Right cardiac atrium (tissue), 5 donors: ENCODE measurements at regions not wholly inside any gene's neighbourhood (a gene's known extent, or its start where the extent isn't known, plus 50 kb on each side); places are given as distances from the start of the nearest gene placed in this dataset.

Experiments
- ATAC-seq, 2 donors: fragments of 200-7000 bp; cut with Tn5 transposase; one replicate each; pipeline versions ENCODE4 v1.8.0 to v1.9.1; 2020; ENCODE audit warnings: moderate library complexity in 2 of 2, mild to moderate bottlenecking in 1 of 2
- DNase-seq, 3 donors: peaks; one replicate each; pipeline ENCODE4 v3.0.0-alpha.2; 2020
- H3K27ac ChIP-seq: one replicate; pipeline ENCODE4 v1.5.1; 2013; ENCODE audit warnings: mild to moderate bottlenecking, low read length, control low read depth, moderate library complexity
- H3K27me3 ChIP-seq: one replicate; pipeline ENCODE4 v1.6.1; 2013; ENCODE audit not compliant: control insufficient read depth, insufficient read depth
- H3K4me1 ChIP-seq: one replicate; pipeline ENCODE4 v1.6.1; 2013; ENCODE audit warnings: low read length; ENCODE audit not compliant: control insufficient read depth, insufficient read depth
- H3K4me3 ChIP-seq: one replicate; pipeline ENCODE4 v1.5.1; 2013; ENCODE audit warnings: low read length, control low read depth
- H3K9me3 ChIP-seq: one replicate; pipeline ENCODE4 v1.6.1; 2013; ENCODE audit warnings: low read length; ENCODE audit not compliant: control insufficient read depth
- WGBS: extraction: QIAGEN DNeasy Blood & Tissue Kit; methylation state at CpG from one replicate; pipeline ENCODE4 v1.1.7; 2013; 5-methylcytosine and 5-hydroxymethylcytosine counted together
- intact Hi-C, 4 donors: fragments of 100-400 bp; cut with DNase I; formaldehyde crosslinking; loops; one replicate each; pipeline versions ENCODE4 v1.11.0 to v1.14.0; 2022 to 2023
- donor health status: healthy with polysubstance abuse.
- donor health status: DM: no; HTN: yes; CAD: no.
- donor health status: DM: no; HTN: no; CAD: no.
- donor health status: DM: no; HTN: yes; CAD: no; lungs with severe emphysema.
- donor health status: DM: yes; HTN: yes; CAD: no.

GRCh38 chr6:29999416-29999815, 57.1 kb downstream of the HLA-A start:
- no peaks in the 10 kb centered on the region for H3K9me3 ChIP-seq
- 43% methylated on average over 1 of the region's 1 CpG for WGBS
- no peak overlapping the region for H3K4me3 ChIP-seq
- no peak for ATAC-seq
- no peaks in the 10 kb centered on the region for H3K4me1 ChIP-seq
- intact Hi-C loops: no loop called here
- DNase-seq: no peak
- H3K27ac ChIP-seq: no peak overlapping the region
- no peaks in the 10 kb centered on the region for H3K27me3 ChIP-seq

DNA sequence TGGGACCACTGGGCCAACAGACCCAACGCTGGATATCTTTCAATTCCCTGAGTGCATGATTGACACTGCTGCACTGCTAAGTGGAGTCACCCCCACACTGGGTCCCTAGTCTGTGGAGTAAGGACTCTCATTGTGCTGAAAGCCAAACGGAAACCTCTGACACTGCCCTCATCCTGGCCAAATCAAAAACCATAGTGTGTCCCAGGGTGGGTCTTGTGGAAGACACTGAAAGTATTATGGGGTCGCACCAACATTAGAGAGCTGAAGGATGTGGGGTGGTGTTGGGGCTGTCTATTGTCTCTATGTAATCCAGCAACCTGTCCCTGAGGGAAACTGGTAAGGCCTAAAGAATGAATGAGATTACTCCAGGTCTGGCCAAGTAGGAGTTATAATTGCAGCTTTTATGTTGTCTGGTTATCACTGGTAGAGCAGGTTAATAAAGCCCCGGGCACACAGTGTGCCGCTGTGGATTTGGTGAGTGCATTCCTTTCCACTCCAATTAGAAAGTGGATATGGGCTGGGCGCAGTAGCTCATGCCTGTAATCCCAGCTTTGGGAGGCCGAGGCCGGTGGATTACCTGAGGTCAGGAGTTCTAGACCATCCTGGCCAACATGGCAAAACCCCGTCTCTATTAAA, 57.9 kb downstream of the HLA-A start:
- Histone ChIP-seq H3K27ac (no peak overlapping the region), H3K4me1 (no peaks in the 10 kb centered on the region), H3K27me3 (no peaks in the 10 kb centered on the region), H3K4me3 (no peak overlapping the region), H3K9me3 (no peaks in the 10 kb centered on the region)
- intact Hi-C loops: loop anchor here in 1 of 4 donors (10.0 kb wide), 1 partner anchor 75 kb away; no protein-coding TSS in a partner anchor
- DNase-seq (no peak), ATAC-seq (no peak)
- WGBS: 80% methylated on average over 9 of the region's 9 CpGs

- Histone ChIP-seq H3K27ac (no peak overlapping the region), H3K9me3 (no peaks in the 10 kb centered on the region), H3K27me3 (no peaks in the 10 kb centered on the region), H3K4me3 (no peak overlapping the region), H3K4me1 (peaks cover 4% of the 10 kb centered on the region)
- WGBS: 66% methylated on average over 3 of the region's 3 CpGs
- intact Hi-C loops: loop anchor here in 1 of 4 donors (10.0 kb wide), 1 partner anchor 78 kb away; no protein-coding TSS in a partner anchor
- no peak for DNase-seq
- no peak for ATAC-seq
Observed at GRCh38 chr6:30002871-30003270, 58.2 kb upstream of the POLR1H start.

DNA sequence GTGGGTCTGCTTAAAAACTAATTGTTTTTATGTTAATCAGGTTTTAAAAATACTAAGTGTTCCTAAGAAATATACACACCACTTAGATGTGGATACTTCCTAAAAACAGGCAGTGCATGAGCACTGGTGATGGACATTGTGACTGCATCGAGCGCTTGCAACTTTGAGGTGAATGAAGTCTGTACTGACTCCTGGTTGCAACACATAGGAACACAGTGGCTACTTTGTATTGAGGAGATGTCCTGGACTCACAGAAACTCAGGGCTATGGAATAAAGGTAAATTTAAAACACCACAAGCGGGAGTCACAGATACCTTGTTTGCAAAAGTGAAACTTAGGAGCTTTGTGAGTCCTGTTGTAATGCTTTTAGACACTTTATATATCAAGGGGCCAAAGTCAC, 55.6 kb upstream of the POLR1H start:
- Histone ChIP-seq H3K9me3 (no peaks in the 10 kb centered on the region), H3K27ac (no peak overlapping the region), H3K27me3 (no peaks in the 10 kb centered on the region), H3K4me1 (peaks cover 4% of the 10 kb centered on the region), H3K4me3 (no peak overlapping the region)
- intact Hi-C loops: loop anchor here in 1 of 4 donors (10.0 kb wide), 1 partner anchor 81 kb away; no protein-coding TSS in a partner anchor
- ATAC-seq: no peak
- no peak for DNase-seq
- WGBS: 98% methylated on average over 3 of the region's 3 CpGs

DNA sequence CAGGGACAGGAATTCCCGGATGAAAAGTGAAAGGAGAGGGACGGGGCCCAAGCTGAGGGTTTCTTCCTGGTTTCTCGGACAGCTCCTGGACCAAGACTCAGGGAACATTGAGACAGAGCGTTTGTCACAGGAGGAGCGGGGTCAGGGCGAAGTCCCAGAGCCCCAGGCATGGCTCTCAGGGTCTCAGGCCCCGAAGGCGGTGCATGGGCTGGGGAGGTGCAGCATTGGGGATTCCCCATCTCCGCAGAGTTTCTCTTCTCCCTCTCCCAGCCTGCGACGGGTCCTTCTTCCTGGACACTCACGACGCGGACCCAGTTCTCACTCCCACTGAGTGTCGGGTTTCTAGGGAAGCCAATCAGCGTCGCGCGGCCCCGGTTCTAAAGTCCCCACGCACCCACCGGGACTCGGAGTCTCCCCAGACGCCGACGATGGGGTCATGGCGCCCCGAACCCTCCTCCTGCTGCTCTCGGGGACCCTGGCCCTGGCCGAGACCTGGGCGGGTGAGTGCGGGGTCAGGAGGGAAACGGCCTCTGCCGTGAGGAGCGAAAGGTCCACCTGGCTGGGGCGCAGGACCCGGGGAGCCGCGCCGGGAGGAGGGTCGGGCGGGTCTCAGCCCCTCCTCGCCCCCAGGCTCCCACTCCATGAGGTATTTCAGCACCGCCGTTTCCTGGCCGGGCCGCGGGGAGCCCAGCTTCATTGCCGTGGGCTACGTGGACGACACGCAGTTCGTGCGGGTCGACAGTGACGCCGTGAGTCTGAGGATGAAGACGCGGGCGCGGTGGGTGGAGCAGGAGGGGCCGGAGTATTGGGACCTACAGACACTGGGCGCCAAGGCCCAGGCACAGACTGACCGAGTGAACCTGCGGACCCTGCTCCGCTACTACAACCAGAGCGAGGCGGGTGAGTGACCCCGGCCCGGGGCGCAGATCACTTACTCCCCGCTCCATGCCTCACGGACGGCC, 54.6 kb upstream of the POLR1H start:
- H3K4me1 ChIP-seq: peaks cover 4% of the 10 kb centered on the region
- DNase-seq: peak; percentile 50 to 81 (median 76)
- intact Hi-C loops: loop anchor here in 1 of 4 donors (10.0 kb wide), 1 partner anchor 82 kb away; no protein-coding TSS in a partner anchor
- peak; percentile 83 to 85 for ATAC-seq
- no peaks in the 10 kb centered on the region for H3K27me3 ChIP-seq
- H3K9me3 ChIP-seq: no peaks in the 10 kb centered on the region
- H3K27ac ChIP-seq: no peak overlapping the region
- peak overlapping the region; percentile 42 for H3K4me3 ChIP-seq
- 4% methylated on average over 74 of the region's 74 CpGs for WGBS

GRCh38 chr6:30007132-30007764, 53.8 kb upstream of the POLR1H start:
- intact Hi-C loops: loop anchor here in 1 of 4 donors (10.0 kb wide), 1 partner anchor 82 kb away; no protein-coding TSS in a partner anchor

GRCh38 chr6:30009113-30009512, 52.0 kb upstream of the POLR1H start:
- Histone ChIP-seq H3K4me1 (peaks cover 4% of the 10 kb centered on the region), H3K9me3 (no peaks in the 10 kb centered on the region), H3K27ac (no peak overlapping the region), H3K4me3 (no peak overlapping the region), H3K27me3 (no peaks in the 10 kb centered on the region)
- ATAC-seq (no peak), DNase-seq (no peak)
- WGBS: 97% methylated on average over 3 of the region's 3 CpGs
- intact Hi-C loops: loop anchor here in 1 of 4 donors (10.0 kb wide), 1 partner anchor 84 kb away; no protein-coding TSS in a partner anchor

More at GRCh38 chr6:30007132-30007764, 53.8 kb upstream of the POLR1H start:
- ATAC-seq (peak; percentile 9 to 37), DNase-seq (peak; percentile 27 to 74 (median 59))
- H3K4me1 ChIP-seq: peaks cover 4% of the 10 kb centered on the region
- 6% methylated on average over 42 of the region's 42 CpGs for WGBS
- H3K9me3 ChIP-seq: no peaks in the 10 kb centered on the region
- H3K27me3 ChIP-seq: no peaks in the 10 kb centered on the region
- no peak overlapping the region for H3K27ac ChIP-seq
- peak overlapping the region; percentile 42 for H3K4me3 ChIP-seq
